ENCODE measurements at regions not wholly inside any gene's neighbourhood (a gene's known extent, or its start where the extent isn't known, plus 50 kb on each side); places are given as distances from the start of the nearest gene placed in this dataset.
A peak's percentile ranks its signal among the peaks of the same experiment; 100 is the strongest.

- no peak for DNase-seq
These were observed 436.6 kb upstream of the MPDZ start for GRCh38 chr9:13716090-13716489.

- no peak for DNase-seq
These were observed 435.9 kb upstream of the MPDZ start for GRCh38 chr9:13715430-13715829.

GRCh38 chr9:13707612-13708576 is 428.4 kb upstream of the MPDZ start:
- peak; percentile 55 for DNase-seq

- peak; percentile 89 for DNase-seq
These were observed 426.4 kb upstream of the MPDZ start for GRCh38 chr9:13705918-13706317.

GRCh38 chr9:13705373-13705772 is 425.9 kb upstream of the MPDZ start:
- DNase-seq: peak; percentile 50

GRCh38 chr9:13690595-13690994 is 411.1 kb upstream of the MPDZ start:
- peak; percentile 42 for DNase-seq

- no peak for DNase-seq
These were observed 410.4 kb upstream of the MPDZ start for GRCh38 chr9:13689925-13690324.

GRCh38 chr9:13688990-13689600 is 409.6 kb upstream of the MPDZ start:
- DNase-seq: peak; percentile 2

- peak; percentile 18 for DNase-seq
These were observed 408.9 kb upstream of the MPDZ start for GRCh38 chr9:13688223-13688989.

- no peak for DNase-seq
These were observed 405.2 kb upstream of the MPDZ start for GRCh38 chr9:13684656-13685055.

GRCh38 chr9:13677801-13678200 is 398.3 kb upstream of the MPDZ start:
- DNase-seq: no peak

GRCh38 chr9:13675638-13676000 is 396.1 kb upstream of the MPDZ start:
- no peak for DNase-seq

GRCh38 chr9:13674926-13675637 is 395.6 kb upstream of the MPDZ start:
- DNase-seq: no peak

GRCh38 chr9:13673348-13673747 is 393.9 kb upstream of the MPDZ start:
- DNase-seq: no peak

GRCh38 chr9:13665418-13666066 is 386.1 kb upstream of the MPDZ start:
- DNase-seq: peak; percentile 5

- no peak for DNase-seq
These were observed 381.5 kb upstream of the MPDZ start for GRCh38 chr9:13661014-13661413.

- DNase-seq: no peak
These were observed 372.6 kb upstream of the MPDZ start for GRCh38 chr9:13651969-13652663.

- no peak for DNase-seq
These were observed 372.0 kb upstream of the MPDZ start for GRCh38 chr9:13651526-13651925.

- DNase-seq: no peak
These were observed 369.2 kb upstream of the MPDZ start for GRCh38 chr9:13648676-13649075.

GRCh38 chr9:13648068-13648467 is 368.6 kb upstream of the MPDZ start:
- DNase-seq: no peak

- no peak for DNase-seq
These were observed 367.1 kb upstream of the MPDZ start for GRCh38 chr9:13646500-13647021.
